ENCODE measurements at regions not wholly inside any gene's neighbourhood (a gene's known extent, or its start where the extent isn't known, plus 50 kb on each side); places are given as distances from the start of the nearest gene placed in this dataset.
"Not testable (repeated sequence)": the region's sequence is repeated elsewhere in the genome, so short reads cannot be mapped to it uniquely, and the experiment has no call there.

DNA sequence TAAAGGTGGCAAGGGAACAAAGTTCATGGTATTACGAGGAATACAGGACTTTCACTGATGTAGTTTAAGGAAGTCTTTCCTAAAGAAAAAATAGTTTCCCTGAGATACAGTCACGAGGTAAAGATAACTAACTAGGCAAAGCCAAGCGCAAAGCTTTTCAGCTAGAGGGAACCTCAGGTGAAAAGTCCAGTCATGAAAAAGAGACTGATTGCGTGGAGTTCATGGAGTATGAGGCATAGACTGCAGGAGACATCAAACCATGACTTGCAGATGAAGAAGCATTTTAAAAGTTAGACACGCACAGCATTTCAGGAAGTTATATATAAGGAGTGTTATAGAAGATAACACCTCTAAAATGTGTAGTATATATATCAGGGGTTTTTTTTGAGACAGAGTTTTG lies 205.6 kb upstream of the ZNF184 start:
- H3K9ac ChIP-seq (ENCODE audit: low read length) = no peak overlapping the region
- H3K9me3 ChIP-seq (ENCODE audit: low read length) = peaks cover 3% of the 10 kb centered on the region
- peaks cover 43 to 50% of the 10 kb centered on the region in 2 donors for H3K27me3 ChIP-seq (ENCODE audit: control insufficient read depth in 1 of 2, insufficient read depth in 2 of 2, low read length in 2 of 2)
- H3K4me3 ChIP-seq (ENCODE audit: low read depth in 1 of 2, low read length in 2 of 2) = no peak overlapping the region
- no peak overlapping the region for H3K27ac ChIP-seq (ENCODE audit: low read depth, low read length)
- no peaks in the 10 kb centered on the region for H3K36me3 ChIP-seq (ENCODE audit: insufficient read depth, low read length)
- no peaks in the 10 kb centered on the region for H3K4me1 ChIP-seq (ENCODE audit: insufficient read depth, low read length)

DNA sequence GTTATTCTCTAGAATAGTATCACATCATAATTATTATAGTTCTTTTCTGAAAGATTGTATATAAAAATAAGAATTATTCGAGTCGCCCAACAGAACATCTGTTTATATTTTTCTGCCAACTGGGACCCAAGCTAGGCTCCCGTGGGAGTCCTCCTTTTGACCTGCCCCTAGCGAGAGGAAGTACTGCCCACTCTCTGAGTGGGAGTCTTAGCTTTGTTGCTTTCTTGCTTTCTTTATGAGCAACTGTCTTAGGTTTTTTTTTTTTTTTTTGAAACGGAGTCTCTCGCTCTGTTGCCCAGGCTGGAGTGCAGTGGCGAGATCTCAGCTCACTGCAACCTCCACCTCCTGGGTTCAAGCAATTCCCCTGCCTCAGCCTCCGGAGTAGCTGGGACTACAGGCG lies 202.0 kb upstream of the ZNF184 start:
- H3K9me3 ChIP-seq (ENCODE audit: low read length) = peaks cover 3% of the 10 kb centered on the region
- no peak overlapping the region for H3K4me3 ChIP-seq (ENCODE audit: low read depth in 1 of 2, low read length in 2 of 2)
- H3K27ac ChIP-seq (ENCODE audit: low read depth, low read length) = no peak overlapping the region
- H3K4me1 ChIP-seq (ENCODE audit: insufficient read depth, low read length) = no peaks in the 10 kb centered on the region
- H3K36me3 ChIP-seq (ENCODE audit: insufficient read depth, low read length) = no peaks in the 10 kb centered on the region
- peaks cover 56 to 61% of the 10 kb centered on the region in 2 donors for H3K27me3 ChIP-seq (ENCODE audit: control insufficient read depth in 1 of 2, insufficient read depth in 2 of 2, low read length in 2 of 2)
- no peak overlapping the region for H3K9ac ChIP-seq (ENCODE audit: low read length)

DNA sequence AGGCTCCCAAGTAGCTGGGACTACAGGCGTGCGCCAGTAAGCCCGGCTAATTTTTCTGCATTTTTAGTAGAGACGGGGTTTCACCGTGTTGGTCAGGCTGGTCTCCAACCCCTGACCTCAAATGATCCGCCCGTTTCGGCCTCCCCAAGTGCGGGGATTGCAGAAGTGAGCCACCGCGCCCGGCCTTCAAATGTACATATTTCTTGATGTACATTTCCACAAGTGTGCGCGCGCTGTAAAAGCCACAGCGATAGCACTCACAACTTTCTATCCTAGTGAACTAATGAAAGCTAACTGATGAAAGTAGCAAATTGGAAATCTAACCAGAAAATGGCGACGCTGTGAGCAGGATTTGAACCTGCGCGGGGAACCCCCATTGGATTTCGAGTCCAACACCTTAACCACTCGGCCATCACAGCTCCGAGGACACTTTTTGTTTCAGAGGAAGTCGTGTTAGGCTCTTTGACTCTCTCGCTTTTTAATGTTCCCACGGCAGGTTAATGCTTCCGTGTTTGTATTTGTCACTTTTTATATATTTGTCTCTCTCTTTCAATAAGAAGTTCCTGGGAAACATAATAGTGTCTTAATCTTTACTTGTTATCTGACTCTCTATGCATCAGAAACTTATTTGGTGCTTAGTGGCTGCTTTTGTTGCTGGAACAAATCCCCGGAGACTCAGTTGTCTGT lies 199.4 kb upstream of the ZNF184 start:
- Histone ChIP-seq H3K27ac (ENCODE audit: low read depth, low read length) (no peak overlapping the region), H3K9me3 (ENCODE audit: low read length) (peaks cover 7% of the 10 kb centered on the region), H3K4me1 (ENCODE audit: insufficient read depth, low read length) (peaks cover 3% of the 10 kb centered on the region), H3K27me3 (ENCODE audit: control insufficient read depth in 1 of 2, insufficient read depth in 2 of 2, low read length in 2 of 2) (peaks cover 64 to 70% of the 10 kb centered on the region in 2 donors), H3K9ac (ENCODE audit: low read length) (no peak overlapping the region), H3K36me3 (ENCODE audit: insufficient read depth, low read length) (no peaks in the 10 kb centered on the region), H3K4me3 (ENCODE audit: low read depth in 1 of 2, low read length in 2 of 2) (no peak overlapping the region)

DNA sequence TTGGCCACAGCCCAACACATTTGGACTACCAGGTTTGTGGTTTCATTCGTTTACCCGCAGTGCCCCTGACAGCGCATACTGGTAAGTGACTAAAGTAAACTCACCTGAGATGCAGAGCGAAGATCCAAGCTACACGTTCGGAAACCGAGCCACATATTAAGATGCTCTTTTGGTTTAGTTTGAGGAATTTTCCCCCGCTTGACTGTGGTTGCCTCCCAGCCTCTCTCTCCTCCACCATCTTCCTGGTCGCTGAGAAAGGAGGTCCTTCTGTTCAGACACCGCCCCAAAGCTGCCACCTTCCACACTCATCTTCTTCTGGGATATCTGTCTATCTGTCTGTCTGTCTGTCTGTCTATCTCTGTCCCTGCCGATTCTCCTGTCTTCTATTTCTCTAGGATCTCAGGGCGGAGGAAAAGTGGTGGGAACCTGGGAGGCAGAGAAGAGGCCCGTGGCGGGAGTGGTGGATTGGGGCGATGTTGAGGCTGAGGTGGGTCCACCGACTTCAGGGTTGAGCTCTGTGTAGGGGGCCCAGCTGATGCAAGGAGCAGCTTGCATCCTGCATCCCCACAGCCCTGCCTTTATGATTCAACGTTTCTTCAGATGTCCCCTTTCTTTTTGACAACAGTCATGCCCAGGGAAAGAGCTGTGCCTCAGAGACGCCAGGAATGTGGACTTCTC lies 196.9 kb upstream of the ZNF184 start:
- Histone ChIP-seq H3K9ac (ENCODE audit: low read length) (no peak overlapping the region), H3K9me3 (ENCODE audit: low read length) (peaks cover 7% of the 10 kb centered on the region), H3K36me3 (ENCODE audit: insufficient read depth, low read length) (no peaks in the 10 kb centered on the region), H3K27ac (ENCODE audit: low read depth, low read length) (no peak overlapping the region), H3K4me3 (ENCODE audit: low read depth in 1 of 2, low read length in 2 of 2) (peak overlapping the region in 1 of 2 donors; percentile 7), H3K4me1 (ENCODE audit: insufficient read depth, low read length) (peaks cover 3% of the 10 kb centered on the region), H3K27me3 (ENCODE audit: control insufficient read depth in 1 of 2, insufficient read depth in 2 of 2, low read length in 2 of 2) (peaks cover 71 to 75% of the 10 kb centered on the region in 2 donors)

DNA sequence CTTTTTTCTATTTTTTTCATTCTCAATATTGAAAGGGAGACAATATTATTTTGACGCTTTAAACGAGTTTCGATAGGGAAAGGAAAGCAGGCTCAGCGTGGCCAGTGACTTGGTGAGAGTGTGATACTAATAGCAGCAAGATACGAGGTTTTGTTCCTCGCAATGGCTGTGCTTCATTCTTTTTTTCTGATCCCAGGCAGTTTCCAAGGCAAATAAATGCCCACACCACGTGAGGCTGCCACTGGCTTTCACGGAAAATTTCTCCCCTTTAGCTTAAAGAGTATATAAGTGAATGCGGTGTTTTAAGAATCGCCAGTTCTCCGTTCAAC lies 196.4 kb upstream of the ZNF184 start:
- Histone ChIP-seq H3K36me3 (ENCODE audit: insufficient read depth, low read length) (no peaks in the 10 kb centered on the region), H3K27me3 (ENCODE audit: control insufficient read depth in 1 of 2, insufficient read depth in 2 of 2, low read length in 2 of 2) (peaks cover 71 to 72% of the 10 kb centered on the region in 2 donors), H3K27ac (ENCODE audit: low read depth, low read length) (no peak overlapping the region), H3K9ac (ENCODE audit: low read length) (no peak overlapping the region), H3K4me3 (ENCODE audit: low read depth in 1 of 2, low read length in 2 of 2) (no peak overlapping the region), H3K9me3 (ENCODE audit: low read length) (peaks cover 5% of the 10 kb centered on the region), H3K4me1 (ENCODE audit: insufficient read depth, low read length) (peaks cover 3% of the 10 kb centered on the region)

DNA sequence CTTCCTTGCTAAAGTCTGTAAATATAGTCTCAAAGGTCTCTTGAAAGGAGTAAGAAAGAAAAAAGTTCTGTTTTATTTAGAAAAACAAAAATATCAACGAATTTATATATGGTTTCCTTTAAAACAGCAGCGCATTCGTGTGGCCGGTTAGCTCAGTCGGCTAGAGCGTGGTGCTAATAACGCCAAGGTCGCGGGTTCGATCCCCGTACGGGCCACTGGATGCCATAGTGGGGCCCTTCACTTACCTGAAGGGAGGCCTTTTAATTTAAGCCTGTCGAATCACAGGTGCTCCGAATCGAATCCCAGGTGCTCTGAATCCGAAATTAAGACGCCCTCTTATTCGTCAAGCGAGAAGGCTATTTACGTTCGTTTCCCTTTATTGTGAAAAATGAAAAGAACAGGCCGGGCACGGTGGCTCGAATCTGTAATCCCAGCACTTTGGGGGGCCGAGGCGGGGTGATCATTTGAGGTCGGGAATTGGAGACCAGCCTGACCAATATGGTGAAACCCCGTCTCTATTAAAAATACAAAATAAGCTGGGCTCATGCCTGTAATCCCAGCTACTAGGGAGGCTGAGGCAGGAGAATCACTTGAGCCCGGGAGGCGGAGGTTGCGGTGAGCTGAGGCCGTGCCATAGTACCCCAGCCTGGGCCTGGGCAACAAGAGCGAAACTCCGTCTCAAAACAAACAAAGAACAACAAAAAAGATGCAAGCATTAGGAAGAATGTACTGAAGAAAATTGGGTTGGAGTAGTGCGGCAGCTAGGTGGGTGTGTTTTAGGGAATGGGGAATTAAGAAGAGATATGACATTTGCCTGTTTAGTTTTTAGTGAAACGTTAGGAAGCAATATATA lies 195.8 kb upstream of the ZNF184 start:
- Histone ChIP-seq H3K4me3 (ENCODE audit: low read depth in 1 of 2, low read length in 2 of 2) (no peak overlapping the region), H3K27me3 (ENCODE audit: control insufficient read depth in 1 of 2, insufficient read depth in 2 of 2, low read length in 2 of 2) (peaks cover 66 to 67% of the 10 kb centered on the region in 2 donors), H3K9me3 (ENCODE audit: low read length) (peaks cover 4% of the 10 kb centered on the region), H3K4me1 (ENCODE audit: insufficient read depth, low read length) (peaks cover 3% of the 10 kb centered on the region), H3K36me3 (ENCODE audit: insufficient read depth, low read length) (no peaks in the 10 kb centered on the region), H3K9ac (ENCODE audit: low read length) (no peak overlapping the region), H3K27ac (ENCODE audit: low read depth, low read length) (no peak overlapping the region)

DNA sequence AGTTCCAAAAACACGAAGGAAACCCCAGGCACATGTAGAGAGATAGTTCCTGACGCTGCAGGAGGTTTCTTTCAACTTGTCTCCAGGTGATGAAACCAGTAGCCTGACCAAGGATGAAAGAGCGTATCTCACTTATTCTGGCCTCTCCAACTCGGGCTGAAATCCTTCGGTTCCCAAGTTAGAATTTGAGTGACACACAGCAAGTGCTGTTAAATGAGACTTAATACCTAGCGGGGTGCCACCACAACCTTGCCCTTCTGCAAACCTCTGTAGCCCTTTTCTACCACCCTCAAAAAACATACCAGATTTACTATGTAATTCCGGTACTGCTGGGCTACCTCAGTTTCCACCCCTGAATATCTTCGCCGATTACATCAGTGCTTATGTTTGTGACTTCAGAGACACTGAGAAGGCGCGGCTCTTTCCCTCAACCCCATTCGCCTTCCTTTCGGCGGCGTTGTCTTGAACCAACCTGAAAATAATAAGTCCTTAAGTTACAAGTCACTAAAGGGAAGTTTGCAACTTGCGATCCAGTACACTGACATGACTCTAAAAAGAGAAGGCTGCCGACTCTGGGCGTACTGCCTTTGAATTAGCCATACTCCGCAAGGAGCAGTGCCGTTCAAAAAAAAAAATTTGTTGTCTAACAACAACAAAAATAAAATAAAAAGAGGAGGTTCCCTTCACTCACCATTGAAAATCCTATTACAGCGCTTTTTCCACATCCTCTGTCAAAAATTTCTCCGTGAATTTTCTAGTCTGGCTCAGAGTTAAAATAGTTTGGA lies 194.9 kb upstream of the ZNF184 start:
- H3K4me3 ChIP-seq (ENCODE audit: low read depth in 1 of 2, low read length in 2 of 2) = no peak overlapping the region

DNA sequence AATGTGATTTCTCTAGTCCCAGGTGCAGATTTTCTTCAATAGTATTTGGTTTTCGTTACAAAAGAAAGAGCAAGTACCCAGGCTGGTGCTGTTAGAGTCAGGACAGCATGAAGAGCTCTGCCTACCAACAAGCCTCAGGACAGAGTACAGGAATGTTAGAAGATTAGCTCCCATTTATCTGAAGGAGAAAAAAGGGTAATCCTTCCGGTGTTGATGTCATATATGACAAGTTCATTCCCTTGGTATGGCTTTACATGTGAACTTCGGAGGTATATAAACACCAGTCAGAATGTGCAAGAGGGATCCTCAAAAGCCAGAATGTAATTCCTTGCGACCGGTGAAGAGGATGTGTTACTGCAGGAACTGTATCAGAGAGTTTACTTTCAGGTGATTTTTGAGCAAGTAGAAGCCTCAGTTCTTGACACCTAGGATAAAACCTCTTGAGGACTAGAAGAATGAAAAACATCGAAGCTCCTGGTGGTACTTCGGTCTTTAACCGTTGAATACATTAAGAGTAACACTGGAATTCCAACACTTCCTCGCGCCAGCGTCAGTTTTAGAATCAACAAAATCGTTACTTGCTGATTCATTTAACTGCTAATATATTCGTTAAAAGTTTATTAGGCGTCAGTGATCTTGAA lies 194.2 kb upstream of the ZNF184 start:
- Histone ChIP-seq H3K9ac (ENCODE audit: low read length) (no peak overlapping the region), H3K4me1 (ENCODE audit: insufficient read depth, low read length) (peaks cover 3% of the 10 kb centered on the region), H3K27me3 (ENCODE audit: control insufficient read depth in 1 of 2, insufficient read depth in 2 of 2, low read length in 2 of 2) (peaks cover 51 to 53% of the 10 kb centered on the region in 2 donors), H3K9me3 (ENCODE audit: low read length) (peaks cover 4% of the 10 kb centered on the region), H3K27ac (ENCODE audit: low read depth, low read length) (no peak overlapping the region), H3K36me3 (ENCODE audit: insufficient read depth, low read length) (no peaks in the 10 kb centered on the region), H3K4me3 (ENCODE audit: low read depth in 1 of 2, low read length in 2 of 2) (no peak overlapping the region)

More for the DNA sequence above, 194.9 kb upstream of the ZNF184 start:
- peaks cover 4% of the 10 kb centered on the region for H3K9me3 ChIP-seq (ENCODE audit: low read length)
- no peaks in the 10 kb centered on the region for H3K36me3 ChIP-seq (ENCODE audit: insufficient read depth, low read length)
- H3K27me3 ChIP-seq (ENCODE audit: control insufficient read depth in 1 of 2, insufficient read depth in 2 of 2, low read length in 2 of 2) = peaks cover 58 to 60% of the 10 kb centered on the region in 2 donors
- no peak overlapping the region for H3K9ac ChIP-seq (ENCODE audit: low read length)
- H3K27ac ChIP-seq (ENCODE audit: low read depth, low read length) = no peak overlapping the region
- peaks cover 3% of the 10 kb centered on the region for H3K4me1 ChIP-seq (ENCODE audit: insufficient read depth, low read length)

DNA sequence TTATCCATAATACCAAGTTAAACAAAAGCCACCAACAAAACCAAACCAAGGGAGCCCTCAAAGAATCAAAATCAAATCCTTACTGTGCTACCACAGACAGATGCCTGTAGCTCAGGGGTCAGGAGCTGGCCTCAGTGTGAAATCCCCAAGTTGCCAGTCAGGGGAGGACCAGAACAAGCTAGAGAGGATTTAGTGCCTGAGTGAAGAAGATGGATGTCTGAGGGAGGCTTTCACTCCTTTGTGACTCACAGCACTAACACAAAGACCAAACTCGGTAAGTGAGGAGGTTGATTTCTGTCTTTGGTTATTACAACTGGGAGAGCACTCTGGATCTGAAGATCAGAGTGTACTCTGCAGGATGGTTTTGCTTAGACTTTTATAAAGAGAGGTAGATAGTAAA lies 189.9 kb upstream of the ZNF184 start:
- no peak overlapping the region for H3K4me3 ChIP-seq (ENCODE audit: low read depth in 1 of 2, low read length in 2 of 2)
- H3K36me3 ChIP-seq (ENCODE audit: insufficient read depth, low read length) = no peaks in the 10 kb centered on the region
- H3K9ac ChIP-seq (ENCODE audit: low read length) = no peak overlapping the region
- no peaks in the 10 kb centered on the region for H3K4me1 ChIP-seq (ENCODE audit: insufficient read depth, low read length)
- H3K27me3 ChIP-seq (ENCODE audit: control insufficient read depth in 1 of 2, insufficient read depth in 2 of 2, low read length in 2 of 2) = peaks cover 11 to 12% of the 10 kb centered on the region in 2 donors
- no peaks in the 10 kb centered on the region for H3K9me3 ChIP-seq (ENCODE audit: low read length)
- no peak overlapping the region for H3K27ac ChIP-seq (ENCODE audit: low read depth, low read length)

DNA sequence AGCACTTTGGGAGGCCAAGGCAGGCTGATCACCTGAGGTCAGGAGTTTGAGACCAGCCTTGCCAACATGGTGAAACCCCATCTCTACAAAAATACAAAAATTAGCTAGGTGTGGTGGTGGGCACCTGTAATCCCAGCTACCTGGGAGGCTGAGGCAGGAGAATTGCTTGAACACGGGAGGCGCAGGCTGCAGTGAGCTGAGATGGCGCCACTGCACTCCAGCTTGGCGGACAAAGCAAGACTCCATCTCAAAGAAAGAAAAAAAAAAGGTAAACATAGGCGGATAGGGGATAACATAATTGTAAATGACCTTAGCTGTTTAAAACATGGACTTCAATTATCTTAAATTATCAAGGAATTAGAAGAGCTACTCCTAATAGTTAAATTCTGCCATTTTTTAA lies 189.3 kb upstream of the ZNF184 start:
- H3K9ac ChIP-seq (ENCODE audit: low read length); H3K27ac ChIP-seq (ENCODE audit: low read depth, low read length); H3K27me3 ChIP-seq (ENCODE audit: control insufficient read depth in 1 of 2, insufficient read depth in 2 of 2, low read length in 2 of 2); H3K4me1 ChIP-seq (ENCODE audit: insufficient read depth, low read length); H3K9me3 ChIP-seq (ENCODE audit: low read length); H3K36me3 ChIP-seq (ENCODE audit: insufficient read depth, low read length); H3K4me3 ChIP-seq (ENCODE audit: low read depth in 1 of 2, low read length in 2 of 2): not testable (repeated sequence)

Data from muscle layer of colon (tissue), 2 donors.